Mammary epithelial cell (primary cell): ENCODE measurements at regions not wholly inside any gene's neighbourhood (a gene's known extent, or its start where the extent isn't known, plus 50 kb on each side); places are given as distances from the start of the nearest gene placed in this dataset.

Experiments used
- CTCF ChIP-seq, 2 donors: IDR thresholded peaks in 1 of 2; conservative IDR thresholded peaks in 1 of 2; 2 replicates each; pipeline ENCODE4 v1.5.1; 2011 to 2012; ENCODE audit warnings: inconsistent platforms in 2 of 2, low read length in 2 of 2, mild to moderate bottlenecking in 2 of 2, control low read depth in 1 of 2, low read depth in 1 of 2; ENCODE audit not compliant: insufficient read depth in 1 of 2; ENCODE audit errors: extremely low read depth in 1 of 2
- EZH2 ChIP-seq: IDR thresholded peaks from 2 replicates; pipeline ENCODE4 v1.6.1; 2012; ENCODE audit warnings: low read length, inconsistent platforms, borderline replicate concordance

- no peak for TF ChIP-seq CTCF (conservative IDR thresholded peaks at IDR 0.05 in 1 of 2, IDR thresholded peaks at IDR 0.05 in 1 of 2; ENCODE audit: extremely low read depth in 1 of 2, insufficient read depth in 1 of 2, low read depth in 1 of 2, low read length in 2 of 2)
- no peak for TF ChIP-seq EZH2
These were observed 132.8 kb upstream of the CYRIA start for GRCh38 chr2:16798472-16798871.
